Endothelial cell (in vitro differentiated cells): ENCODE measurements at regions not wholly inside any gene's neighbourhood (a gene's known extent, or its start where the extent isn't known, plus 50 kb on each side); places are given as distances from the start of the nearest gene placed in this dataset.
"Not testable (repeated sequence)": the region's sequence is repeated elsewhere in the genome, so short reads cannot be mapped to it uniquely, and the experiment has no call there.

ENCODE experiments used
- DNase-seq: peaks from one replicate; pipeline ENCODE4 v3.0.0; 2021; ENCODE audit warnings: low spot score
- H3K27ac Mint-ChIP-seq: one replicate; pipeline ENCODE4 v1.8.0; 2021; ENCODE audit warnings: mixed read lengths, inconsistent platforms; ENCODE audit not compliant: unreplicated experiment
- H3K27me3 Mint-ChIP-seq: one replicate; pipeline ENCODE4 v1.8.0; 2021; ENCODE audit warnings: mild to moderate bottlenecking, moderate library complexity, mixed read lengths, inconsistent platforms; ENCODE audit not compliant: unreplicated experiment
- H3K36me3 Mint-ChIP-seq: one replicate; pipeline ENCODE4 v1.8.0; 2021; ENCODE audit warnings: mild to moderate bottlenecking, low read depth, mixed read lengths, inconsistent platforms; ENCODE audit not compliant: unreplicated experiment
- H3K4me1 Mint-ChIP-seq: one replicate; pipeline ENCODE4 v1.8.0; 2021; ENCODE audit warnings: mild to moderate bottlenecking, mixed read lengths, inconsistent platforms; ENCODE audit not compliant: unreplicated experiment
- H3K4me3 Mint-ChIP-seq: one replicate; pipeline ENCODE4 v1.8.0; 2021; ENCODE audit warnings: mild to moderate bottlenecking, mixed read lengths, inconsistent platforms; ENCODE audit not compliant: unreplicated experiment
- H3K9me3 Mint-ChIP-seq: one replicate; pipeline ENCODE4 v1.8.0; 2021; ENCODE audit warnings: mixed read lengths, inconsistent platforms; ENCODE audit not compliant: unreplicated experiment
- CTCF ChIP-seq: fragments of 200-600 bp; sonication (generic); IDR thresholded peaks from one replicate; pipeline ENCODE4 v1.5.0; 2021; ENCODE audit warnings: antibody characterized with exemption; ENCODE audit not compliant: unreplicated experiment

- Mint-ChIP-seq H3K9me3 (no peaks in the 10 kb centered on the region), H3K27ac (no peak overlapping the region), H3K4me3 (no peak overlapping the region), H3K27me3 (no peaks in the 10 kb centered on the region), H3K36me3 (no peaks in the 10 kb centered on the region), H3K4me1 (no peaks in the 10 kb centered on the region)
- no peak for DNase-seq
- TF ChIP-seq CTCF = no peak
These were observed 91.0 kb downstream of the OR13H1 start for GRCh38 chrX:131634900-131635299.

- Mint-ChIP-seq H3K27me3 (no peaks in the 10 kb centered on the region), H3K4me1 (no peaks in the 10 kb centered on the region), H3K27ac (no peak overlapping the region), H3K4me3 (no peak overlapping the region), H3K9me3 (no peaks in the 10 kb centered on the region), H3K36me3 (no peaks in the 10 kb centered on the region)
- no peak for TF ChIP-seq CTCF
- DNase-seq = no peak
These were observed 102.2 kb downstream of the OR13H1 start for GRCh38 chrX:131646106-131646505.

GRCh38 chrX:131649741-131650140 lies 105.9 kb downstream of the OR13H1 start:
- Mint-ChIP-seq H3K36me3 (no peaks in the 10 kb centered on the region), H3K9me3 (no peaks in the 10 kb centered on the region), H3K4me1 (no peaks in the 10 kb centered on the region), H3K27me3 (no peaks in the 10 kb centered on the region), H3K27ac (no peak overlapping the region), H3K4me3 (no peak overlapping the region)
- DNase-seq = no peak
- TF ChIP-seq CTCF = no peak

- no peak for DNase-seq
- Mint-ChIP-seq H3K27ac (no peak overlapping the region), H3K36me3 (peaks cover 3% of the 10 kb centered on the region), H3K4me3 (no peak overlapping the region), H3K9me3 (no peaks in the 10 kb centered on the region), H3K4me1 (no peaks in the 10 kb centered on the region), H3K27me3 (no peaks in the 10 kb centered on the region)
- TF ChIP-seq CTCF = no peak
These were observed 107.0 kb downstream of the OR13H1 start for GRCh38 chrX:131650637-131651410.

GRCh38 chrX:131663726-131664125 lies 119.9 kb downstream of the OR13H1 start:
- not testable (repeated sequence) for H3K27me3 Mint-ChIP-seq, H3K4me3 Mint-ChIP-seq, H3K36me3 Mint-ChIP-seq, H3K9me3 Mint-ChIP-seq, DNase-seq, H3K4me1 Mint-ChIP-seq, H3K27ac Mint-ChIP-seq
